ENCODE measurements at regions not wholly inside any gene's neighbourhood (a gene's known extent, or its start where the extent isn't known, plus 50 kb on each side); places are given as distances from the start of the nearest gene placed in this dataset.

DNA sequence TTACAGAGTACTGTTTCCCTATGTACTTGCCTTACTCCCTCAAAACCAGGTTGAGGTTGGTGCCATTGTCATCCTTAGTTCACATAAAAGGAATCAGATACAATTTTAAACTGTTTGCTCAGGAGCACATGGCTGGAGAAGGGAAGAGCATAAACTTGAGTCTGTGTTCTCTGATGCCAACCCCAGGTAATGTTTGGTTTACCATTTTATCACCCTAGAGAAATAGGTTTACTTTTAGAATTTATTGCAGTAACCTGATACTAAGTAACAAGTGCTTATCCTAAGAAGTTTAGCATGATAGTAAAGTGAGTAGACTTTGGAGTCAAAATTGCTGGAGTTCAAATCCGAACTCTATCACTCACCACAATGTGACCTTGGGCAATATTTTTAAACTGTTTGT, 86.3 kb downstream of the RFPL4B start:
- TF ChIP-seq, protein P1, sequence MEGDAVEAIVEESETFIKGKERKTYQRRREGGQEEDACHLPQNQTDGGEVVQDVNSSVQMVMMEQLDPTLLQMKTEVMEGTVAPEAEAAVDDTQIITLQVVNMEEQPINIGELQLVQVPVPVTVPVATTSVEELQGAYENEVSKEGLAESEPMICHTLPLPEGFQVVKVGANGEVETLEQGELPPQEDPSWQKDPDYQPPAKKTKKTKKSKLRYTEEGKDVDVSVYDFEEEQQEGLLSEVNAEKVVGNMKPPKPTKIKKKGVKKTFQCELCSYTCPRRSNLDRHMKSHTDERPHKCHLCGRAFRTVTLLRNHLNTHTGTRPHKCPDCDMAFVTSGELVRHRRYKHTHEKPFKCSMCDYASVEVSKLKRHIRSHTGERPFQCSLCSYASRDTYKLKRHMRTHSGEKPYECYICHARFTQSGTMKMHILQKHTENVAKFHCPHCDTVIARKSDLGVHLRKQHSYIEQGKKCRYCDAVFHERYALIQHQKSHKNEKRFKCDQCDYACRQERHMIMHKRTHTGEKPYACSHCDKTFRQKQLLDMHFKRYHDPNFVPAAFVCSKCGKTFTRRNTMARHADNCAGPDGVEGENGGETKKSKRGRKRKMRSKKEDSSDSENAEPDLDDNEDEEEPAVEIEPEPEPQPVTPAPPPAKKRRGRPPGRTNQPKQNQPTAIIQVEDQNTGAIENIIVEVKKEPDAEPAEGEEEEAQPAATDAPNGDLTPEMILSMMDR (IDR thresholded peaks at IDR 0.05; ENCODE audit: insufficient read depth, low read length, missing control alignments) = no peak
- DNase-seq (ENCODE audit: low read depth, low spot score) = no peak
- POLR2A ChIA-PET = no interaction called here
- CTCF ChIA-PET = no interaction called here
- H3K4me3 ChIP-seq (ENCODE audit: low read depth, low read length) = no peak overlapping the region

DNA sequence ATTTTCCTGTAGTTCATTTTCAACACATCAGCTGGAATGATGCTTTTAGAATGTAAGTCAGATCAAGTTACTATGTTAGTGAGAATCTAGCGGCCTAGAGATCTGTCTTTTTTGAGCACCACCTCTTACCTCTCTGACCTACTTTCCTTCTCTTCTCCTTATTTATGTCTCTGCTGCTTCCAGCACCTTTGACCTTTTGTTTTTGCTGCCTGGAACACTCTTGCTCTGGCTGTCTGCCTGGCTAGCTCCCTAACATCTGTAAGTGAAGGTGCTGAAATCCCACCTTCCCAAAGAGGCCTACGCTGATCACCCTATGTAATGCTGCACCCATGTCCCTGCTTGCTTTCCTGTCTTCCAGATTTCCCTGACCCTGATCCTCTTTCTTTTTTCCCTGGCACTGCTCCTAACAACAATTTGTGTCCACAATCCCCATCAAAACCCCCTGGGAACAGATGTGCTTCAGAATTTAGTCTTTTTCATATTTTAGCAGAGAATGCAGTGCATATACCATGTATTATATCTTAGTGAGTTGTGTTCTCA, 87.8 kb downstream of the RFPL4B start:
- POLR2A ChIA-PET = no interaction called here
- H3K4me3 ChIP-seq (ENCODE audit: low read depth, low read length) = no peak overlapping the region
- TF ChIP-seq, protein P1 (IDR thresholded peaks at IDR 0.05; ENCODE audit: insufficient read depth, low read length, missing control alignments) = no peak
- no peak for DNase-seq (ENCODE audit: low read depth, low spot score)
- CTCF ChIA-PET = no interaction called here

DNA sequence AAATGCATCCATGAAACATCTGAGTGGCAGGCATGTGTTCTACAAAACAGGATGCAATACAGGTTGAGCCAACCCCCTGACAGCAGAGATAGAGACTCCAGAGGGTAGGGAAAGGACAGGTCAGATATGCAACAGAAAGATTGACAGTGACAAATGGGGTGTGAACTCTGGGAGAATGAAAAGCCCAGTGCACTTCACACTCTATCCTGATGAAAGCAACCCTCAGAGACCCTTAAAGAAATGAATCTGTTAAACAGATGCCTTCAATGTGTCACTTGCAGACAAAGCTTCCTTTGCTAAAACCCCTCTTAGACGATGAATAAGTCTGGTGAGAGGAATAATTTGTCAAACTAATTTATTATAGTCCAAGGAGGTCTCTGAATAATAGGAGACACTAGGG, 89.9 kb downstream of the RFPL4B start:
- ChIA-PET POLR2A (no interaction called here), CTCF (no interaction called here)
- TF ChIP-seq, protein P1 (IDR thresholded peaks at IDR 0.05; ENCODE audit: insufficient read depth, low read length, missing control alignments) = no peak
- H3K4me3 ChIP-seq (ENCODE audit: low read depth, low read length) = no peak overlapping the region
- DNase-seq (ENCODE audit: low read depth, low spot score) = no peak

DNA sequence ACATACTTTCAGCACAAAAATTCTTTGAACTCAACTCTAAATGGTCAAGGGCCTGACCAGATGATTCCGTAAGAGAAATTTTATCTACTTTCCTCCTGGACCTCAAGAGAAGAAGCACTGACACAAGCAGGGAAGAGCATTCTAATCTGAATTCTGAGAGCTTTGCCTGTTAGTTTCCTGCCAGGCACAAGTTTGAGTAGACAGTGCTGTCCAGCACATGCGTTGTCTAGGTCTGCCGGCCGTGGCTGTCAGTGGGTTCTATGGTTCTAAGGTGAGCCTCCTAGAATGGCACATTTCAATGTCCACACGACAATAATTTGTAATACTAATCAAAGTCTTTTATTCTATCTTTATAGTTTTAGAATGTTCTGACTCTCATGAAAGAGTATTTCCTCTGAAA, 91.9 kb downstream of the RFPL4B start:
- ChIA-PET POLR2A (no interaction called here), CTCF (no interaction called here)
- no peak for DNase-seq (ENCODE audit: low read depth, low spot score)
- no peak overlapping the region for H3K4me3 ChIP-seq (ENCODE audit: low read depth, low read length)
- TF ChIP-seq, protein P1 (IDR thresholded peaks at IDR 0.05; ENCODE audit: insufficient read depth, low read length, missing control alignments) = no peak

DNA sequence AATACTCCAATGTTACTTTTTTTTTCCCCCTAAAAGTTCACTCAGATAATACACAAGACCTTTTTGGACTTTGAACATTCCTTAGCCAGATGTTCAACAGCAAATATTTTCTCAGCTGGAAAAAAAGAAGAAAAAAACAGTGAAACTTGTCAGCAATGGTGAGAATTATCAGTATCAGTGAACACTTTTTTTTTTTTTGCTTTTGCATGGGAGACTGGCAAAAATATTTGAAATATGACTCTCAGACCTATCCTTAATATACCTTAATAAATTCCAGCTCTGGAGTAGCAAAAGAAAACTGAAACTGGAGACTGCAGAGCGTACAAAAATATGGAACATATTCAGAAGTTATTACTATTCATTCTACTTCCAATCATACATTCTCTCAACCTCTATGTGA, 92.3 kb downstream of the RFPL4B start:
- CTCF ChIA-PET = no interaction called here
- TF ChIP-seq, protein P1 (IDR thresholded peaks at IDR 0.05; ENCODE audit: insufficient read depth, low read length, missing control alignments) = no peak
- H3K4me3 ChIP-seq (ENCODE audit: low read depth, low read length) = no peak overlapping the region
- no peak for DNase-seq (ENCODE audit: low read depth, low spot score)
- POLR2A ChIA-PET = no interaction called here

DNA sequence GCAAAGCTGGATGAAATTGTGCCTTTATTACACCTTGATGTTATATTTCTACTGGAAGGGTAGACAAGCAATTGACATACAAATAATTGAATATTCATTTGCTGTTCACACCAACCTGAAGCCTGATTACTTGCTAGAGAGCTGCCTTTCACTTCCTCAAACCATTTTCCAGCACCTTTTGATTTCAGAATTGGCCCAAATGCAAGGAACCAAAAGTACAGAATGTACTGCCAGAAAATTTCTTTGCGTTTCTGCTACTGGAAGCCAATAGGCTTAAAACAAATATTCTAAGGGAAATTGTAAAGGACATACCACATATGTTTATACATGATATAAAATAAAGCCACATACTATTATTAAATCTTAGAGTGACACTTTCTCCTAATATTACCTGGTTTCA, 94.5 kb downstream of the RFPL4B start:
- DNase-seq (ENCODE audit: low read depth, low spot score) = no peak
- ChIA-PET POLR2A (no interaction called here), CTCF (no interaction called here)
- TF ChIP-seq, protein P1 (IDR thresholded peaks at IDR 0.05; ENCODE audit: insufficient read depth, low read length, missing control alignments) = no peak
- H3K4me3 ChIP-seq (ENCODE audit: low read depth, low read length) = no peak overlapping the region
